Neural cell (in vitro differentiated cells): ENCODE measurements at regions not wholly inside any gene's neighbourhood (a gene's known extent, or its start where the extent isn't known, plus 50 kb on each side); places are given as distances from the start of the nearest gene placed in this dataset.

Source experiments
- H2AFZ ChIP-seq: fragments of 200-600, 300-800 bp; sonication (generic), shearing (Covaris generic); 2 replicates; pipeline ENCODE4 v1.6.0; 2014; ENCODE audit warnings: low read depth, mild to moderate bottlenecking, antibody characterized with exemption, low read length, moderate library complexity
- H3F3A ChIP-seq: fragments of 200-600 bp; shearing (Covaris generic); 2 replicates; pipeline ENCODE4 v1.6.1; 2016; ENCODE audit warnings: mild to moderate bottlenecking, moderate library complexity, mixed read lengths, antibody characterized with exemption, low read length; ENCODE audit not compliant: insufficient read depth, poor library complexity, severe bottlenecking
- H3K27ac ChIP-seq: fragments of 200-600, 300-800 bp; sonication (generic), shearing (Covaris generic); 2 replicates; pipeline ENCODE4 v1.5.1; 2014; ENCODE audit warnings: mild to moderate bottlenecking, low read length, moderate library complexity
- H3K27me3 ChIP-seq: fragments of 300-800, 200-600 bp; sonication (generic), shearing (Covaris generic); 2 replicates; pipeline ENCODE4 v1.6.0; 2014; ENCODE audit warnings: mild to moderate bottlenecking, low read depth, low read length, moderate library complexity; ENCODE audit not compliant: insufficient read depth
- H3K36me3 ChIP-seq: fragments of 300-800, 200-600 bp; sonication (generic), shearing (Covaris generic); 2 replicates; pipeline ENCODE4 v1.5.1; 2014; ENCODE audit warnings: mild to moderate bottlenecking, antibody characterized with exemption, low read length, moderate library complexity; ENCODE audit not compliant: insufficient read depth
- H3K4me2 ChIP-seq: fragments of 300-800, 200-600 bp; sonication (generic), shearing (Covaris generic); 2 replicates; pipeline ENCODE4 v1.6.0; 2014; ENCODE audit warnings: mild to moderate bottlenecking, low read length
- H3K4me3 ChIP-seq: fragments of 300-800, 200-600 bp; sonication (generic), shearing (Covaris generic); 2 replicates; pipeline ENCODE4 v1.5.1; 2014; ENCODE audit warnings: mild to moderate bottlenecking, low read length, moderate library complexity
- H3K79me2 ChIP-seq: fragments of 200-600 bp; shearing (Covaris generic); replicated peaks from 2 replicates; pipeline ENCODE4 v1.6.0; 2014; ENCODE audit warnings: mild to moderate bottlenecking, low read length, moderate library complexity; ENCODE audit not compliant: insufficient read depth
- H3K9ac ChIP-seq: fragments of 300-800, 200-600 bp; sonication (generic), shearing (Covaris generic); 2 replicates; pipeline ENCODE4 v1.6.1; 2016; ENCODE audit warnings: mild to moderate bottlenecking, low read length, mixed read lengths
- H3K9me2 ChIP-seq: fragments of 200-600 bp; shearing (Covaris generic); 2 replicates; pipeline ENCODE4 v1.6.1; 2016; ENCODE audit warnings: mild to moderate bottlenecking, low read length, mixed read lengths; ENCODE audit not compliant: insufficient read depth
- H3K9me3 ChIP-seq: fragments of 200-600, 300-800 bp; sonication (generic), shearing (Covaris generic); 2 replicates; pipeline ENCODE4 v1.6.1; 2016; ENCODE audit warnings: mild to moderate bottlenecking, mixed run types, low read length, moderate library complexity, mixed read lengths
- H4K20me1 ChIP-seq: fragments of 200-600 bp; shearing (Covaris generic); 2 replicates; pipeline ENCODE4 v1.6.1; 2016; ENCODE audit warnings: mild to moderate bottlenecking, mixed run types; ENCODE audit not compliant: insufficient read depth
- CTCF ChIP-seq: fragments of 450-650 bp; IDR thresholded peaks from 2 replicates; pipeline ENCODE4 v1.5.1; 2014; ENCODE audit warnings: antibody characterized with exemption, mild to moderate bottlenecking, moderate library complexity; ENCODE audit not compliant: poor library complexity, severe bottlenecking
- EP300 ChIP-seq: fragments of 450-650 bp; conservative IDR thresholded peaks from 2 replicates; pipeline ENCODE4 v1.6.1; 2014; ENCODE audit warnings: antibody characterized with exemption, mild to moderate bottlenecking, moderate library complexity; ENCODE audit not compliant: poor library complexity, severe bottlenecking
- EZH2 ChIP-seq: fragments of 200-600, 300-800 bp; shearing (Covaris generic), sonication (generic); IDR thresholded peaks from 2 replicates; pipeline ENCODE4 v1.6.1; 2014; ENCODE audit warnings: antibody characterized with exemption, low read length, borderline replicate concordance, mild to moderate bottlenecking; ENCODE audit not compliant: insufficient read depth, poor library complexity, severe bottlenecking
- MXI1 ChIP-seq: fragments of 450-650 bp; conservative IDR thresholded peaks from 2 replicates; pipeline ENCODE4 v1.6.1; 2014; ENCODE audit warnings: antibody characterized with exemption, mild to moderate bottlenecking; ENCODE audit not compliant: poor library complexity, severe bottlenecking
- POLR2AphosphoS5 ChIP-seq: IDR thresholded peaks from 2 replicates; pipeline ENCODE4 v1.6.1; 2012
- RAD21 ChIP-seq: fragments of 450-650 bp; conservative IDR thresholded peaks from 2 replicates; pipeline ENCODE4 v1.6.1; 2014; ENCODE audit warnings: antibody characterized with exemption, mild to moderate bottlenecking, moderate library complexity
- REST ChIP-seq: IDR thresholded peaks from 2 replicates; pipeline ENCODE4 v1.6.1; 2012; ENCODE audit warnings: borderline replicate concordance
- SMC3 ChIP-seq: fragments of 450-650 bp; conservative IDR thresholded peaks from 2 replicates; pipeline ENCODE4 v1.6.1; 2014; ENCODE audit warnings: antibody characterized with exemption, mild to moderate bottlenecking, moderate library complexity; ENCODE audit not compliant: poor library complexity
- TAF1 ChIP-seq: IDR thresholded peaks from 2 replicates; pipeline ENCODE4 v1.6.1; 2012; ENCODE audit warnings: low read depth

GRCh38 chr6:113397236-113397635 lies 459.9 kb upstream of the MARCKS start:
- no peak overlapping the region for H3K4me3 ChIP-seq
- H3K36me3 ChIP-seq, result no peaks in the 10 kb centered on the region
- H3K27me3 ChIP-seq, result no peaks in the 10 kb centered on the region
- H3K4me2 ChIP-seq, result no peak overlapping the region
- H3K79me2 ChIP-seq, result no peaks in the 10 kb centered on the region
- H2AFZ ChIP-seq, result no peak overlapping the region
- H4K20me1 ChIP-seq, result no peaks in the 10 kb centered on the region
- no peak overlapping the region for H3K9ac ChIP-seq
- no peaks in the 10 kb centered on the region for H3F3A ChIP-seq
- no peaks in the 10 kb centered on the region for H3K9me2 ChIP-seq
- H3K27ac ChIP-seq, result no peak overlapping the region
- no peaks in the 10 kb centered on the region for H3K9me3 ChIP-seq
- TF ChIP-seq REST (no peak), TAF1 (no peak), POLR2AphosphoS5 (no peak), EP300 (no peak), RAD21 (no peak), EZH2 (no peak), MXI1 (no peak), CTCF (no peak), SMC3 (no peak)

GRCh38 chr6:113401231-113401630 lies 455.9 kb upstream of the MARCKS start:
- Histone ChIP-seq H3K9me3 (no peaks in the 10 kb centered on the region), H3F3A (no peaks in the 10 kb centered on the region), H2AFZ (no peak overlapping the region), H3K36me3 (no peaks in the 10 kb centered on the region), H3K9me2 (no peaks in the 10 kb centered on the region), H3K4me3 (no peak overlapping the region), H3K27ac (no peak overlapping the region), H3K27me3 (no peaks in the 10 kb centered on the region), H4K20me1 (no peaks in the 10 kb centered on the region), H3K79me2 (no peaks in the 10 kb centered on the region), H3K4me2 (no peak overlapping the region), H3K9ac (no peak overlapping the region)
- TF ChIP-seq POLR2AphosphoS5 (no peak), CTCF (no peak), RAD21 (no peak), EP300 (no peak), EZH2 (no peak), TAF1 (no peak), MXI1 (no peak)
